Erythroblast (primary cell): ENCODE measurements at regions not wholly inside any gene's neighbourhood (a gene's known extent, or its start where the extent isn't known, plus 50 kb on each side); places are given as distances from the start of the nearest gene placed in this dataset.

Experiments
- GATA1 ChIP-seq: IDR thresholded peaks from 2 replicates; pipeline ENCODE4 v1.6.1; 2011; ENCODE audit warnings: low read depth, mild to moderate bottlenecking, control low read depth, low read length, moderate library complexity
- POLR2A ChIP-seq: IDR thresholded peaks from 2 replicates; pipeline ENCODE4 v1.6.1; 2011; ENCODE audit warnings: mild to moderate bottlenecking, low read length

DNA sequence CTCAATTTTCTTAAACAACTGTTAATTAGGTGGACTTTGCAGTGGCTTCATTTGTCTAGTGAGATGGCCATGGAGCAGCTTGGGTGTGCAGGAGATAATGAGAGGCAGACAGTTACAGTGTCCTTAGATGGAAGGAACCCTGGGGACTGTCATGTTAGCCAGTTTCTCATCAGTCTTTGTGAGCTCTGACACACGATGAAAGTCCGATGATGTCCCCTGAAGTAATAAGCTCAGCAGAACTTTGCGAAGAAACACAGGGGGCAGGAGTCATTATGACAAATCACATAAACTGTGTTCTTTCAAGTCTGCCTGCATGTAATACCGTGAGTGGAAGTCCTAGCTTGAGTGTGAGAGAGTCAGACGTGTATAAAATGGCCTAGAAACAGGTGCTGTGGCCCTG is 201.8 kb downstream of the DRD1 start:
- no peak for TF ChIP-seq POLR2A
- no peak for TF ChIP-seq GATA1
